Testis (tissue), 2 donors: ENCODE measurements at regions not wholly inside any gene's neighbourhood (a gene's known extent, or its start where the extent isn't known, plus 50 kb on each side); places are given as distances from the start of the nearest gene placed in this dataset.

Source experiments
- DNase-seq: peaks from one replicate; pipeline ENCODE4 v3.0.0-alpha.2; 2019
- H3K27ac ChIP-seq, 2 donors: fragments of 200-600 bp; sonication (generic); one replicate each; pipeline ENCODE4 v1.5.1; 2019
- H3K27me3 ChIP-seq: fragments of 200-600 bp; sonication (generic); one replicate; pipeline ENCODE4 v1.5.1; 2019
- H3K36me3 ChIP-seq: fragments of 200-600 bp; sonication (generic); one replicate; pipeline ENCODE4 v1.5.1; 2017; ENCODE audit warnings: low read depth; ENCODE audit errors: missing control alignments
- H3K4me1 ChIP-seq: fragments of 200-600 bp; sonication (generic); one replicate; pipeline ENCODE4 v1.5.1; 2019
- H3K4me3 ChIP-seq, 2 donors: fragments of 200-600 bp; sonication (generic); one replicate each; pipeline ENCODE4 v1.5.1; 2017 to 2019
- H3K9me3 ChIP-seq: fragments of 200-600 bp; sonication (generic); one replicate; pipeline ENCODE4 v1.5.1; 2017
- POLR2A ChIP-seq: fragments of 450-650 bp; IDR thresholded peaks from one replicate; pipeline ENCODE4 v1.6.1; 2017; ENCODE audit warnings: antibody characterized with exemption, mild to moderate bottlenecking, moderate library complexity
- WGBS, 2 donors: methylation state at CpG; one replicate each; pipeline ENCODE4 v1.1.5; 2018; 5-methylcytosine and 5-hydroxymethylcytosine counted together
- intact Hi-C: fragments of 100-400 bp; cut with DNase I; formaldehyde crosslinking; loops from one replicate; pipeline ENCODE4 v1.15.1; 2023; ENCODE audit warnings: low total_unique reads
- TF ChIP-seq, protein P1 (sequence below), 3 experiments: fragments of 450-650 bp in 2 of 3; fragments of 200-600 bp in 1 of 3; sonication (generic) in 1 of 3; IDR thresholded peaks; one replicate each; pipeline ENCODE4 v1.5.1; 2016 to 2019; ENCODE audit warnings: antibody characterized with exemption in 3 of 3, mild to moderate bottlenecking in 2 of 3, moderate library complexity in 1 of 3

DNA sequence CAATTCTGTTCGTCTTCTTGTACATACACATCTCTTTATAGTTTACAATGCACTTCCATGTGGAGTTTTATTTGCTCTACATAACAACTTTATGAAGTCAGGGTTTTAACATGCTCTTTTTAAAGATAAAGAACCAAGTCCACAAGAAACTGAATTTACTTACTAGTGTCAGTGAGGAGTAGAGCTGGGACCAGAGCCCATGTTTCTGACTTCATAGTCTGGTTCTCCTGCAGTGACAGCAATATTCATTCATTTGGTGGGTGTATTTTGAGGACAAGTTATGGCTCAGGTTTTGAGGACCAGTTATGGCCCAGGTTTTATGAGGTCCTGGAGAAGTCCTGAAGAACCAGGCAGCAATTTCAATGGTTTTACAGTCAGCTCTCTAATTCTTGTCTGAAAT lies 481.9 kb upstream of the TNC start:
- H3K27me3 ChIP-seq: no peaks in the 10 kb centered on the region
- no peaks in the 10 kb centered on the region for H3K9me3 ChIP-seq
- H3K36me3 ChIP-seq: no peaks in the 10 kb centered on the region
- H3K4me1 ChIP-seq: no peaks in the 10 kb centered on the region
- no peak for DNase-seq
- 93 to 97% methylated on average over 1 of the region's 1 CpG for WGBS, 2 donors
- intact Hi-C loops: loop anchor here (10.0 kb wide), 1 partner anchor 1055 kb away; no protein-coding TSS in a partner anchor
- H3K4me3 ChIP-seq: no peak overlapping the region
- no peak for TF ChIP-seq POLR2A
- TF ChIP-seq, protein P1, sequence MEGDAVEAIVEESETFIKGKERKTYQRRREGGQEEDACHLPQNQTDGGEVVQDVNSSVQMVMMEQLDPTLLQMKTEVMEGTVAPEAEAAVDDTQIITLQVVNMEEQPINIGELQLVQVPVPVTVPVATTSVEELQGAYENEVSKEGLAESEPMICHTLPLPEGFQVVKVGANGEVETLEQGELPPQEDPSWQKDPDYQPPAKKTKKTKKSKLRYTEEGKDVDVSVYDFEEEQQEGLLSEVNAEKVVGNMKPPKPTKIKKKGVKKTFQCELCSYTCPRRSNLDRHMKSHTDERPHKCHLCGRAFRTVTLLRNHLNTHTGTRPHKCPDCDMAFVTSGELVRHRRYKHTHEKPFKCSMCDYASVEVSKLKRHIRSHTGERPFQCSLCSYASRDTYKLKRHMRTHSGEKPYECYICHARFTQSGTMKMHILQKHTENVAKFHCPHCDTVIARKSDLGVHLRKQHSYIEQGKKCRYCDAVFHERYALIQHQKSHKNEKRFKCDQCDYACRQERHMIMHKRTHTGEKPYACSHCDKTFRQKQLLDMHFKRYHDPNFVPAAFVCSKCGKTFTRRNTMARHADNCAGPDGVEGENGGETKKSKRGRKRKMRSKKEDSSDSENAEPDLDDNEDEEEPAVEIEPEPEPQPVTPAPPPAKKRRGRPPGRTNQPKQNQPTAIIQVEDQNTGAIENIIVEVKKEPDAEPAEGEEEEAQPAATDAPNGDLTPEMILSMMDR (IDR thresholded peaks at IDR 0.05): no peak
- no peak overlapping the region for H3K27ac ChIP-seq

DNA sequence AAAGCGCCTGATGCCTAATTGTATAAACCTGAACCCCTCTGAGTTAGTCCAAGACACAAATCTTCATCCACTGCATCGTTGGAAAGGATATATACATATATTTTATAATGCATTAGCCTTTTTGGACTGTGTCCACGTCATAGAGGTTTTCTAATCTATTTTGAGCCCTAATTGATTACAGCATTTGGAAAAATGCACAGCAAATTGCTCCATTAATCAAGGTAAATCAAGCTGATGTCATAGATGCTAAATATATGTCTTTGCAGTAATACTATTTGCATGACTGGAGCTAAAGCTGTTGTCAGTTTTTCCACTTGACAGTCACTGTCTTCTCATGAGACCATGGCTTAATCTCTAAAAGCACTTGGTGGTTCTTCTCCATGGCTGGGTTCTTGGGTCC lies 483.5 kb upstream of the TNC start:
- intact Hi-C loops: no loop called here
- TF ChIP-seq, protein P1 (IDR thresholded peaks at IDR 0.05): no peak
- no peak for TF ChIP-seq POLR2A
- H3K9me3 ChIP-seq: no peaks in the 10 kb centered on the region
- no peak overlapping the region for H3K27ac ChIP-seq
- 85 to 86% methylated on average over 3 of the region's 3 CpGs for WGBS, 2 donors
- H3K36me3 ChIP-seq: no peaks in the 10 kb centered on the region
- H3K4me1 ChIP-seq: no peaks in the 10 kb centered on the region
- H3K27me3 ChIP-seq: no peaks in the 10 kb centered on the region
- H3K4me3 ChIP-seq: no peak overlapping the region
- no peak for DNase-seq

DNA sequence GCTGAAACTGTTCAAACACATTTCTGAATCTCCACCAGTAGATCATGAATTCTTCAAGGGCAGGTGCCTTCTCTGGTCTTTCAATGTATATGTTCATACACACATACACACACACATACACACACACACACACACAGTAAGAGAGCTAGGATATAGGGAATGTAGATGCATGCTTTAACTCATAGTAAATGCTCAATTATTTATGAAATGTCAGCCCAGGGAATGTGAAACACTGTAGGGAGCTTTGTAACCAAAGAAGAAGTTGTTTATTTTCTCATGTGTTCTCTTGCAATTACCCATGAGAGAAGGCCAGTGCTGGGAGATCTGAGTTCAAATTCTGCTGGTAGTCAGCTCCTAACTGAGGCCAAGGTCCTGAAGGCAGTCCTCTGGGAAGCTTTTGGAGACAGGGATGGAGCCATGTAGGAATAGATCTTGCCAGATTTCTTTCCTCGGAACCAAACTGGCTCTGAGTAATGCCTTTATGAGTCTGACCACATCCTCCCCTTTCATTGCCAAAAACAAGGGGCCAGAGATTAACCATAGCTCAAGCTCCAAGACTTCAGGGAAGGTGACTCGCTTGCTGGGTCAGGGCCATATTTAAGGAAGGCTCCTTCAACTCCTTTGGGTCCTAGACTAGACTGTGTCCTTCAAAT lies 487.0 kb upstream of the TNC start:
- WGBS, 2 donors: 78 to 94% methylated on average over 2 of the region's 2 CpGs

DNA sequence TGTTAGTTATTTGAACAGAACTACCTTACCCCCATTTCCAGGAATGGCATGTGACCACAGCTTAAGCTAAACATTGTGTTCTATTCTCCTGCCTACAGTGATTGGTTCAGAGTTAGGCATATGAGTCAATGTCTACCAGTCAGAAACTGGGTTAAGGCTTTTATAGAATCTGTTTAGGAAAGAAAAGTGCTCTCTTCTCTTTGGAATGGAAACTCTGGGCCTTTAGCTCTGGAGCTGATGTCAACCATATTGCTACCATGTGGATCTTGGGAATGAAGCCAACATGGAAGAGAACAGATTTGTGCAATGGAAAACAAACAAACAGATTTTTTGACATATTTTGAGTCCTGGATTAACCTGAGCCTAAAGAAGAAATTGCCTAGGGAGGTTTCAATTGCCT lies 488.9 kb upstream of the TNC start:
- H3K36me3 ChIP-seq: no peaks in the 10 kb centered on the region
- no peaks in the 10 kb centered on the region for H3K27me3 ChIP-seq
- H3K9me3 ChIP-seq: no peaks in the 10 kb centered on the region
- H3K4me3 ChIP-seq: no peak overlapping the region
- no peak for DNase-seq
- intact Hi-C loops: no loop called here
- H3K4me1 ChIP-seq: no peaks in the 10 kb centered on the region
- H3K27ac ChIP-seq: no peak overlapping the region
- no peak for TF ChIP-seq POLR2A
- TF ChIP-seq, protein P1 (IDR thresholded peaks at IDR 0.05): no peak

More for the DNA sequence above, 487.0 kb upstream of the TNC start:
- TF ChIP-seq POLR2A: no peak
- TF ChIP-seq, protein P1 (IDR thresholded peaks at IDR 0.05): no peak
- H3K27me3 ChIP-seq: no peaks in the 10 kb centered on the region
- H3K4me3 ChIP-seq: no peak overlapping the region
- no peaks in the 10 kb centered on the region for H3K4me1 ChIP-seq
- intact Hi-C loops: no loop called here
- H3K9me3 ChIP-seq: no peaks in the 10 kb centered on the region
- H3K27ac ChIP-seq: no peak overlapping the region
- no peak for DNase-seq
- H3K36me3 ChIP-seq: no peaks in the 10 kb centered on the region

DNA sequence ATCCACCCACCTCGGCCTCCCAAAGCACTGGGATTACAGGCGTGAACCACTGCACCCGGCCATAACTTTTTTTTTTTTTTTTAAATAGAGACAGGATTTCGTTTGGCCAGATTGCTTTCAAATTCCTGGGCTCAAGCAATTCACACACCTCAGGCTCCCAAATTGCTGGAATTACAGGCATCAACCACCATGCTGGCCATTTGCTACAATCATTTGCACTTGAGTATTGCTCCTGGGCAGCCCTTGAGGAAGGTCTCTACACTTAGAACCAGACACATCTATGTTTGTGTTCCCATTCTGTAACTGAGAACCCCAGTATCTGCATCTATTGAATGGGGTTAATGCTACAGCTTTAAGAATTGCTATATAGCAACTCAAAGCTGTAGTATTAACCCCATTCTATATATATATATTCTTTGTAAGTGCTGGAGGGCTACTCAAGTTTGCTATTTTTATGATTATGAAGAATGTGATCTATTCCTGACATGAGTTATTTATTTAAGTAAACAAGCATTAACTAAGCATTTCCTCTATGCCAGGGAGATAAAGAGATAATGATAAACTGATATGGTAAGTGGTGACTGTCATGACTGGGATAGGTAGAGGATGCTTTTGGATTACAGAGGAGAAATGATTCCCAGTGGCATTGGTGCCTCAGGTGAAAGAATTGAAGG lies 496.5 kb upstream of the TNC start:
- no peaks in the 10 kb centered on the region for H3K9me3 ChIP-seq
- intact Hi-C loops: no loop called here
- H3K36me3 ChIP-seq: no peaks in the 10 kb centered on the region
- no peak overlapping the region for H3K27ac ChIP-seq
- 82 to 98% methylated on average over 4 of the region's 4 CpGs for WGBS, 2 donors
- H3K27me3 ChIP-seq: no peaks in the 10 kb centered on the region
- TF ChIP-seq, protein P1 (IDR thresholded peaks at IDR 0.05): no peak
- no peak for TF ChIP-seq POLR2A
- no peak overlapping the region for H3K4me3 ChIP-seq
- H3K4me1 ChIP-seq: no peaks in the 10 kb centered on the region
- no peak for DNase-seq
